Hypothalamus (tissue), 51 donors: ENCODE measurements at regions not wholly inside any gene's neighbourhood (a gene's known extent, or its start where the extent isn't known, plus 50 kb on each side); places are given as distances from the start of the nearest gene placed in this dataset.

Source experiments
- DNase-seq, 51 donors: peaks; one replicate each; lab custom pipeline; 2025; lab: John Stamatoyannopoulos, UW

DNA sequence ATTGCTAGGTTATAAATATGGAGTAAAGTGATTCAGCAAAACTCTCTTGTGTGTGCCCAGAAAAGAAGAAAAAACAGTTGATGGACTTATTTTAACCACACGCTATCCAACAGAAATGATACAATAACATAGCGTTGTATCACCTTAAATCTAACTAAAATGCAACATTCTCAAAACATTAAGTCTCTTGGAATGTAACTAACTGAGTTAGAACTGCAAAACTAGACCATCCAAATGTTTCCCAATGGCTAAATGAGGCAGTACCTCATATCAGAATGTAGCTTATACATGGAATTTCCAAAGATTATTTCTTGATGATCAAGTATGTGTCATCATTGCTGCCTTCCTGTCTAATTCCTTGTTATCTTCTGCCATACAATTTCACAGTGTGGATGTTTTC lies 187.9 kb downstream of the CNTN3 start:
- DNase-seq, result no peak

DNA sequence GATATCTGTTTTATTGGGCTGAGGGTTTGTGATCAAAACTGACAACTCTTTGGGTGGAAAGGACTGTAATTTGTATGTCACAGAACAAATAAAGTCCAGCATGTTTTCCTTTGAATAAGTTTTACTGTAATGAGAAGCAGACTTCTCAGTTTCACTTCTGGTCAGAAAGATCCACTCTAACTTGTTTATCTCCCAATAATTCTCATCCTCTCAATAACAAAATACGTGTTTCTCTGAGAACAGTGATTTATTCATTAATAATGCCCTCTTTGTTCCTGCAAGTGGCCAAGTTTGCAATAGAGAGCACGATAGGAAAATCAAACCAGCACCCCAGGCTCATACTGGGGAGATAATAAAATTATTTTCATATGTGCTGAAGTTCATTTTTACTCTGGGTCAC lies 190.6 kb downstream of the CNTN3 start:
- DNase-seq, result peak in 1 of 51 donors; percentile 34

DNA sequence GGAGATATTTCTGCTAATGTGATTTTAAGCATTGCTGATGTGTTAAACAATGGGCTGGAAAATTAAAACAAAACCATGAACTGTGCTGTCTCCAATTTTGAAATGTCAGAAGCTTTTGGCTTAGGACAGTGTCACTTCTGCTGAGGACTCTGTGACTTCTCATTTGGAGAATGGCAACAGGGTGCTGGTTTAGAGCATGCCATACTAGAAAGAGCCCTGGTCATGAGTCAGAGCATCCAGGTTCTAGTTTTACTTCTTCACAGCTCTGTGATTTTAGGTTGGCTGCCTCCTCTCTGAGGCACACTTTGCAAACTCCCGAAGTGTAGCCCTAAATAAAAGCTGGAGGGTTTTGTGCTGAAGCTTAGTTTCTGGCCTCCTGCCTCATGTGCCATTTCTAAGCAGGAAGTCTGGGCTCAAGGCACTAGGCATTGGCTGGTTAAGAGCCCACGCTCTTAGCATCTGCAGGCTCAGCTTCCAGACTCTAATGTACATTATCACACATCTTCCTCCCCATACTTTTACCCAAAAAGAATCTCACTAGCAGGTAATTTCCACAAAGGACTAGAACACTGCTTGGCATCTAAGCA lies 193.8 kb downstream of the CNTN3 start:
- DNase-seq, result no peak

DNA sequence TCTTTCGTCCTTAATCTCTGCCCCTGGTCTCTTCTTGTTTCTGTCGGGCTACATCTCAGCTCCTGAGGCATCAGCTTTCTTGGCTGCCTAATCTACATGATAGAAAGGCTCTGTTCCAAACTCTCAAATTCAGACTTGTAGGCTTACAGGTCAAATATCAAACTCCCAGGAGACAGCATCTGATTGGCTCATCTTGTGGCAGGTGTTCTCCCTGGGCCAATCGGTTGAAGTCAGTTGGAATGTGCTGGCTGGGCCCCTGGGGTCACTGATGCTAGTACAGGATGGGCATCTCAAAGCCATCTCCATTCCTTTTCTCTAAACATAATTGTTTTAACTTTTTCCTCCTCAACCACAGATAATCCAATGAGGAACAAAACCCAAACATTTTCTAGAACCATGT lies 198.7 kb downstream of the CNTN3 start:
- no peak for DNase-seq

DNA sequence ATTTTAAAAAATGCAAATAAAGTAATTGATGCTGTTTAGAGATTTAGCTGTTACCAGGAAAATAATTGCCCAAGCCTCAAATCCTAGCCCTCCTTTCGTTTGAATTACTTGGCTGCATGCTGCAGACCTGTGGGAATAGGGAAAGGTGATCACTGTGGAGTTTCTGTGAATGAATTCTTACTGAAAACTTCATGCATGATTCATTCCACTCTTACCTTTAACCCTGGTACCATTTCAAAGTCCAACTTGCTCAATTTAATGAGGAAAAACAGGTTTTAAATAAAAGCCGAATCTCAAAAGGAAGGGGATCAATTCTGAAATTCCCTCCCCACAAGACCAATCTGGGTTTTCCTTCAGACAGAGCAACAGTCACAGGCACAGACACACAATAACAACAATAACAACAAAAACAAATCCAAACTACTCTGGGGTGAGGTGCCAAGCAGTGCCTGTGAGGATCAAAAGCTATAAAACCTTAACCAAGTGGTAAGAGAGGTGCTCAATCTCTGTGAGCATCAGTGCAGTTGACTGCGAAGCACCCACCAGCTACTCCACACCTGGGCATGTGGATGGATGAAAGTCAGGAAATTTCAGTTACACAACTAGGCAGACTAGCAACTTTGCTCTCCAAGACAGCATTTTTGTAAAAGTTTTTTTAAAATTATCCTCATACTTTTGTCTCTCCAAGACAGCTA lies 200.8 kb downstream of the CNTN3 start:
- DNase-seq, result no peak

DNA sequence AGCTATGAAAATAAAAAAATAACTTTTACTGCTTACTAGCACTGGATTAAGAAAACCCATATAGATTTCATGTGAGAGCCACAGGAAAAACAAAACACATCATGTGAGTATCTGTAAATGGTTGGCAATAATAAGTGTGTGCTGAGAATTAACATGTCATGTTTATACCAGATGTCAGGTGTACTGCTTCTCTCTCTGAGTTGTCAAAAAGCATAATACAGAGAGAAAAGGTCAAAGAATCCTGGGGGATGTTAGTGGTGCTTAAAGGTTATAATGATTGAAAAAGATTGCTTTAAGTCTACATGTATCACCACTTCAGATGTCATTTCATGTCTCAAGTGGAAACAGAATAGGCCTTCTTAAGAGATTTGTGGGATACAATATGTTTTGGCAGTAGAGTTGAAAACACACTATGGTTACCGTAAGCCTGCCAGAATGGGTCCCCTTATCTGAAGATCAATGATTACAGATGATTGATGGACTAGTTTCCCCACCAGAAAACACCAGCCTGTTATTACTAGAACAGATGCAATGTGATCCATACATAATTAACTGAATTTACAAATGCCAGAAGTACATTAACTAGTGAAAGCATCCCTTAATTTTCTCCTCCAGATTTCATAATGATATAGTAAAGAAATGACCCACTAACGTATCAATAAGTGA lies 204.1 kb downstream of the CNTN3 start:
- no peak for DNase-seq

DNA sequence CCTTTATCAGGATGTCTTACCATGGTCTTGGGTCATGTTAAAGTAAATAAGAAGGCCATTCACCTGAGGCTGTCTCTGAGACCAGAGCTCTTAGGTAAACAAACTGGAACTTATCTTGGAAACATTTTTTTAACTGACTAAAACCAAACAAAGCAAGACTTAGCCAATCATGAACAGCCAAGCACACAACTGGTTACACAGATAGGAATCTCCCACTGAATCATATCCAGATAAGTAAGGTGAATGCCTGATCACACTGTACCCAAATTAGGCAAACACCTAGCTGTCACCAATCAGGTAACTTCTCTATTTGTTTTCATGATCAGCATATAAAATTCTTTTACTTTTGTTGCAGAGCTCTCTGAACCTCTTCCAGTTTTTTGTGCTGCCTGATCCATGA lies 205.4 kb downstream of the CNTN3 start:
- DNase-seq, result no peak

DNA sequence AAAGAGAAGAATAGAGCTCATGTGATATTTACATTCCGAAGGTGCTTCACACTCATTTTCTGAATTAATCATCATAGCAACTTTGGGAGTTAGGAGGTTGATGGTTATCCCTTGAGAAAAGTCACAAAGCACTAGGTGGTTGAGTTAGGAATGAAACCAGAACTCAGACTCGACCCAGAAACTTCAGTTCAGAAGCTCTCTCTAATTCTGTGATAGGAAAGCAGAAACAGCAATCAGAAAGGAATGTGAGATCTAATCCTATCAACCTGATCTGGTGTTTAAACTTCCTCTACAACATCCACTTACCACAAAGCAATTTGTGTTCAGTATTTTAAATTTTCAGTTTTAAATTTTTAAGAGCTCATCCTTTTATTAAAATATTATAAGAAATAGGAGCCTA lies 211.2 kb downstream of the CNTN3 start:
- DNase-seq, result no peak

DNA sequence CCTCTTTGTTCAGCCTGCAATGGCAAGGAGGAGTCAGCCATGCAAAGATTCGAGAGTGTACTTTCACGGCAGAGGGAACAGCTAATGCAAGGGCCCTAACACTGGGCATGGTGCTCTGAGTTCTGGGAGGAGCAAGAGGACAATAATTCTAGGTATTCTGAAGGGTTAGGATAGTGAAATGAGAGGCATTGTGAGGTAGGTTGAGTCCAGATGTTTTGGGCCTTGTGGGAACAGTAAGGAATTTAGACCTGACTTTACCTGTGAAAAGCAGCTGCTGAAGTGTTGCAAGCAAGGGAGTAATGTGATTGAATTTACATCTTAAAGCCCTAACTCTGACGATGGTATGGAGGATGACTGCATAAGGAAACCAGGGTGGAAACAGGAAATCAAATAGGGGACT lies 211.6 kb downstream of the CNTN3 start:
- no peak for DNase-seq

DNA sequence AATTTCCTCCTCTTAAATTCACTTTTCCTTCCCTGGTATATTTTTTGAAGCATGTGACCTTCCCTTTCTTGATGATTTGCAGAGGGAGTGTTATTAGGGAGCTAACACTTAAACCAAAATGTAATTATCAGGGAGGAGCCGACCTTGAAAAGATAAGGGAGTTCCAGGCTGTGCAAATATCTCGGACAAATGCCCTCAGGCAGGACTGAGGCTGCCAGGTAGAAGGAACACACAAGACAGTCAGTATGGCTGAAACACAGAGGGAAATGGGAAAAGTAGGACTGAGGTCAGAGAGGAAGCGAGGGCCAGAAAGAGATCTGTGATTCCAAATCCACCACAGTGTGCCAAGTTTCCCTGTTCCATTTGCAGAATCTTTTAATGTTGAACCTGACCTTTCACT lies 221.0 kb downstream of the CNTN3 start:
- DNase-seq, result no peak

DNA sequence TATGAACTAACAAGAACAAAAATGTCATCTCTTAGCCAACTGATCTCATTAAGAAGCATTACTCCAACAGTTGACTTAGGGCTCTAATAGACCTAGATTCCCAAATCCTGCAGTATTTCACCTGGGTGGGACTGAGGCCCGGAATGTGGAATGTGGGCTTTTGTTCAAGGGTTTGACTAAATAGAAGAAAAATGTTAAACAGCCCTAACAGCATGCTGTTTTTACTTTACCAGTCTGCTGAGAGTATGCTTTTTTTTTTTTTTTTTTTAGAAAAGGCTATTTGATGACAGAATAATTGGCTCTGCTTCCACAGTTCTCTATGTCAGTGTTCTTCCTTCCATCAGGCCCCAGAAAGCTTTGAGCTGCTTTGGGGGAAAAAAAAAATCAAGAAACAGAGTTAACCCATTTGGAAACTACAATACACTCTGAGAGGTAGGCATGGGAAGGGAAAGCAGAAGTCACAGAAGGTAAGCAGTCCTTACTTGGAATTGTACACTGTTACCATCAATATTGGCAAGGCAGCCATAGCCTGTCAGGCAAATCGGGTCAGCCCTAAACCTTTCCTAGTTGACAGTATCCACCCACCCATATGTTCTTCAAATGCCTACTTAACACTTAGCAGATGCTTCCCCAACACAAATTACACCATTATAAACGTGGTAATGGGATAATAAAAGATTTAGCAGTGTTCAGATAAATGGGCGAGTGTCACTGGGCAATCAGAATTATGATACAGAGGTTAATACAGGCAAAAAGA lies 224.2 kb downstream of the CNTN3 start:
- no peak for DNase-seq

DNA sequence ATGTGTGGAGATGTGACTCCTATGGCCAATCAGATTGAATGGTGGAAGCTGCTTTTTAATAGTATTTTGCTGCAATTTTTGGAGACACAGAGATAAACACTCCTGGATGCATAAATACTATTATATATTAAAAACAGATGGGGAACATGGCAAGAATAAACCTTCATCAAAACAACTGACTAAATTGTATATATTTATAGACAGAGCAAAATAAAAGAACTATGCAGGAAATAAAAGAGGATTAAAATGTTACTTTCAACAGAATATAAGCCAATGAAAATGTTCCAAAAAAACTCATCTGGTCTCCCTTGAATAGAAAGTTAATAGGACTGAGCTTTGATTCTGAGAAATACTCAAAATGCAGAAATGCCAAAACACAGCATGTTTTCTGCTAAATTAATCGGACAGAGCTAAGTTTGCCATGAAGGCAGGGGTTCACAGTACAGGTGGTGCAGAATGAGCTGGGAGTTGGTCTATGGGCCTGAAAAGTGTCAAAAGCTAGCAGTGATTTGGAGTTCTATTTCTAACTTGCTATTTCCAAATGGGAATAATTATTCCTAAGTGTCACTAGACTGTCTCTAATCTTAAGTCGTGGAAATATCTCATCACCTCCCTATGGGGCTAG lies 227.2 kb downstream of the CNTN3 start:
- DNase-seq, result no peak

DNA sequence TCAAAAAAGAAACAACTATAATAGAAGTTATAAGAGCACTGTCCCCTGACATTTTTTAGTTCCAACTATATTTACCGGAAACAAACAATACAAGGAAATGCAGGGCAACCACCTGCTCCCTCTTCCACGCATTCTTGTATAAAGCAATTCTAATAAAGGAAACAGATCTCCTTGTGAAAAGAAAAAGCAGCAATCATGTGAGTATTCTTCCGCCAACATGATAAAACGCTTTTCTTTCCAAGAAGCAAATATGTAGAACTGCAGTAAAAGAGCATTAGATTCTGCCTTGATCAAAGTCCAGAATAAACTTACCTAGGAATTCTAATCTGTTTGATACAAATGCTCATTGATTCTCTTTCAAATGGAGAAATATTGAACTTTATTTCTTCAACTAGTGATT lies 230.3 kb downstream of the CNTN3 start:
- no peak for DNase-seq

DNA sequence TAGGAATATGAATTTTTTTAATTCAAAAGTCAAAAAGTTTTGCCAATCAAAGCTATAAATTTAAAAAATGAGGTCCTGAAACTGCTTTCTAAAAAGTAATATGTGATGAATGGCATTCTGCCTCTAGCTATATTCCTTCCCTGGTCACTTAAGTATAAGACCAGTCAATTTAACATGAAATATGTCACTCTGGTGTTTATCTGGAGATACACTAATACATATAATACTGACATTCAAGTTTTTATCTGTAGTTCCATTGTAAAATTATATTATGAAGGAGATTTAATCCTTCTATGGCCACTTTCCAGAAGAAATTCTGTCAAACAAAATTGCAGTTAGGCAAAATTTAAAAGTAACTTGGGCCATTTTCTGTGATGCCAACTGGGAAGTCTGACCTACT lies 236.8 kb downstream of the CNTN3 start:
- DNase-seq, result no peak

DNA sequence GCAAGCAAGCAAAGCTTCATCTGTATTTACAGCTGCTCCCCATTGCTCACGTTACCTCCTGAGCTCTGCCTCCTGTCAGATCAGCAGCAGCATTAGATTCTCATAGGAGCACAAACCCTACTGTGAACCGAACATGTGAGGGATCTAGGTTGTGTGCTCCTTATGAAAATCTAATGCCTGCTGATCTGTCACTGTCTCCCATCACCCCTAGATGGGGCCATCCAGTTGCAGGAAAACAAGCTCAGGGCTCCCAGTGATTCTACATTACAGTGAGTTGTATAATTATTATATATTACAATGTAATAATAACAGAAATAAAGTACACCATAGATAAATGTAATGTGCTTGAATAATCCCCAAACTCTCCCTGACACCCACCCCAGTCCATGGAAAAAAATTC lies 238.1 kb downstream of the CNTN3 start:
- DNase-seq, result peak in 2 of 51 donors; percentile 2 to 7

DNA sequence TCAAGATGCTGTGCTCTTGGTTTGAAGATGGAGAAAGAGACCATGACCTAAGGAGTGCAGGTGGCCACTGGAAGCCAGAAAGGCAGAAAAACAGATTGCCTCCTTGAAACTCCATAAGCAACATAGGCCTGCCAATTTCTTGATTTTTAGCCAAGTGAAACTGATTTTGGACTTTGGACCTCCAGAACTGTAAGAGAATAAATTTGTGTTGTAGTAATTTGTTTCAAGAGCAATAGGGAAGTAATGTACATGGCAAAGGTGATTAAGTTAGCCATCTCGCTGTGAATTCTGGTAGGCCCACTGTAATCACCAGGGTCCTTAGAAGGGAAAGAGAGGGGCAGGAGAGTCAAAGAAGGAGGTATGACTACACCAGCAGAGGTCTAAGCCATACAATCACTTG lies 238.8 kb downstream of the CNTN3 start:
- DNase-seq, result no peak

DNA sequence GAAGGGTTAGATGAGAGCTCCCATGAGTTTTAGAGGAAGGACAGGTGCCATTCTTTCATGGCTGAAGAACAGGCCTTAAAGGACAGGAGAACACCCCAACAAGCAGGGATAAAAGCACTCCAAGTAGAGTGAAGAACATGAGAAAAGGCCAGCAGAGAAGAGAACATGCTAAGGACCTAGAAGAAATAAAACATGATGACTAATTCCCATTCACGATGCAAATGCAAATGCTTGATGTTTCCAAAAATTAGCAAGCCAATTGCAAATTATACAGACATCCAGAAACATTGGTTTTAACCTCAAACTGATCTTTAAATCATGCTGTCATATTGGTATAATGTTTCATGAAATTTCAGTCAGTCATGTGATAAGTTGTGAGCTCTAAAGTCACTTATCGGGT lies 241.7 kb downstream of the CNTN3 start:
- no peak for DNase-seq

DNA sequence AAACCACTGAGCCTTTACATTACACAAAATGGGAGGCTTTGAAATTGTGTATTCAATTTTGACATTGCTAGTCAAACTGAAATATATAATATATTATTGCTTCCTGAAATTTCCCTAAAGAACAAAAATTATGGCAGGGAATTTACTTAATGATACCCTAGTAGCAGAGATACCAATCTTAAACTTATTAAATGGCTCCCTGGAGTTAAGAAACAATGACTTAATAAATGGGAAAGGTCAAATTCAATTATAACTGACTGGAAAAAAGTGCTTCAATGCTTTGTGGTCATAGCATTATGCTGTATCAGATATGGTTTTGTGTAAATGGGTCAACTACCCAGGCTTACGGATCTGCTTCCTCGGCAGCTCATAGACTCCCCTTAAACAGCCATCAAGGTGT lies 244.1 kb downstream of the CNTN3 start:
- no peak for DNase-seq

DNA sequence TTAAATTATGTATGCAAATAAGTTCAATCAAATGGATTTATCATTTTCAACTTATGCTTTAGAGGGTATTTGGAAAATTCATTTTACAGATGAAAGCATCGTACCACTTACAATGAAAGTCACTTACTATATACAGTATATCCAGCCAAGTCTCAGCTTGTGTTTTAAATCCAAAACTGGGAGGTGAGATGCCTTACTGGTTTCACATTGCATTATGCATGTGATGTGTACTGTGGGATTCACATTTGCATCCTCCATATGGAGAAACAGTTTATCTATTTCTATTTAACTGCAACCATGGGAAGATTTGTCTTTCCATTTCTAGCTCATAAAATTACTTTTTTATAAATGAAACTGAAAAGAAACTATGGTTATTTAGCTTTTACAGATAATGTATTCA lies 248.1 kb downstream of the CNTN3 start:
- DNase-seq, result no peak

DNA sequence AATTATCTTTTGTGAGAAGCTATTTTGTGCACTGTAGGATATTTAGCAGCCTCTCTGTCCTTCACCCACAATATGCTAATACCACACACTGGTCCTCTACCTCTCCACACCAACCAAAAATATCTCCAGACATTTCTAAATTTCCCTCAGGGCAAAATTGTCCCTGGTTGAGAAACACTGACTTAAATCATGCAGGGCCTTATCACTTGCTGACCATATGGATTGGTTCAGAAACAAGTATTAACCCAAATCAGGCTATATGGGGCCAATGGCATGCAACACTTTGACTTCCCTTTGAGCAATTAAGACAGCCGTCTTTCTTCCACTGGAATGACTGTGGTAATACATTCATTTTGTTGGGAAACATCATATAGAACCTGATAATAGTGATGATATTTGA lies 251.1 kb downstream of the CNTN3 start:
- DNase-seq, result no peak

DNA sequence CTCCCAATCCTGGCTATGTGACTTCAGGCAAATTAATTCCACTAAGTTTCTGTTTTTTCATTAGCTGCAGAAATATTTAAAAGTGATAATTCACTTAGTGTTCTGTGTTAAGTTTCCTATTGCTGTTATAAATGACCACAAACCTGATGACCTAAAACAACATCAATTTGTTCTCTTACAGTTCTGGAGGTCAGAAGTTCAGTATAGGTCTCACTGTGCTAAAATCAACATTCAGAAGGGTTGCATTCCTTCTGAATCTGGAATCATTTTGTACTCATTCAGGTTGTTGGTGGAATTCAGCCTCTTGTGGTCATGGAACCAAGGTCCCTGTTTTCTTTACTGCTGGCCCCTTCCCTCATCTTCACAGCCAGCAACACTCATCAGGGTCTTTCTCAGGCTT lies 254.1 kb downstream of the CNTN3 start:
- DNase-seq, result no peak
